NT2/D1 (cell line): ENCODE measurements at regions not wholly inside any gene's neighbourhood (a gene's known extent, or its start where the extent isn't known, plus 50 kb on each side); places are given as distances from the start of the nearest gene placed in this dataset.

Experiments
- SUZ12 ChIP-seq: IDR thresholded peaks from 2 replicates; pipeline ENCODE4 v1.6.1; 2011; ENCODE audit not compliant: insufficient read length, insufficient read depth; ENCODE audit errors: extremely low read depth
- YY1 ChIP-seq: IDR thresholded peaks from 2 replicates; pipeline ENCODE4 v1.6.1; 2011; ENCODE audit not compliant: insufficient read length, insufficient read depth
- ZNF274 ChIP-seq: IDR thresholded peaks from 2 replicates; pipeline ENCODE4 v1.6.1; 2011; ENCODE audit warnings: mild to moderate bottlenecking, low read depth, low read length

GRCh38 chr14:41986700-41987099 lies 380.0 kb downstream of the LRFN5 start:
- TF ChIP-seq YY1 (no peak), ZNF274 (no peak), SUZ12 (no peak)
